ENCODE measurements at regions not wholly inside any gene's neighbourhood (a gene's known extent, or its start where the extent isn't known, plus 50 kb on each side); places are given as distances from the start of the nearest gene placed in this dataset.

DNA sequence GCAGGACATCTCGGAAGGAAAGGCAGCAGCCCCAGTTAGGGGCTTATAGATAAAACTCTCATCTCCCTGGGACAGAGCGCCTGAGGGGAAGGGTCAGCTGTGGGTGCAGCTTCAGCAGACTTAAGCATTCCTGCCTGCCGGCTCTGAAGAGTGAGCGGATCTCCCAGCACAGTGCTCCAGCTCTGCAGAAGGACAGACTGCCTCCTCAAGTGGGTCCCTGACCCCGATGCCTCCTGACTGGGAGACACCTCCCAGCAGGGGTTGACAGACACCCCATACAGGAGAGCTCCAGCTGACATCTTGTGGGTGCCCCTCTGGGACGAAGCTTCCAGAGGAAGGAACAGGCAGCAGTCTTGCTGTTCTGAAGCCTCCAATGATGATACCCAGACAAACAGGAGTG lies 117.1 kb upstream of the POT1 start:
- TF ChIP-seq EP300 (IDR thresholded peaks at IDR 0.05) (no peak), CTCF (IDR thresholded peaks at IDR 0.05) (no peak), POLR2A (IDR thresholded peaks at IDR 0.05) (no peak)
